Tibial nerve (tissue), 4 donors: ENCODE measurements at regions not wholly inside any gene's neighbourhood (a gene's known extent, or its start where the extent isn't known, plus 50 kb on each side); places are given as distances from the start of the nearest gene placed in this dataset.
"Not testable (repeated sequence)": the region's sequence is repeated elsewhere in the genome, so short reads cannot be mapped to it uniquely, and the experiment has no call there.

Experiments
- DNase-seq, 2 donors: peaks; one replicate each; pipeline ENCODE4 v3.0.0-alpha.2; 2019; ENCODE audit warnings: low spot score in 2 of 2
- H3K27ac ChIP-seq, 4 donors: fragments of 200-600 bp; sonication (generic) in 3 of 4; one replicate each; pipeline ENCODE4 v1.5.1; 2017 to 2019; ENCODE audit warnings: mild to moderate bottlenecking in 1 of 4
- H3K27me3 ChIP-seq, 2 donors: fragments of 200-600 bp; sonication (generic) in 1 of 2; one replicate each; pipeline versions ENCODE4 v1.5.1 to v1.6.0; 2017 to 2019
- H3K36me3 ChIP-seq, 3 donors: fragments of 200-600 bp; sonication (generic); one replicate each; pipeline ENCODE4 v1.5.1; 2018 to 2019
- H3K4me1 ChIP-seq, 4 donors: fragments of 200-600 bp; sonication (generic) in 3 of 4; one replicate each; pipeline ENCODE4 v1.5.1; 2017 to 2019
- H3K4me3 ChIP-seq, 4 donors: fragments of 200-600 bp; sonication (generic) in 3 of 4; one replicate each; pipeline ENCODE4 v1.5.1; 2017 to 2019; ENCODE audit warnings: mild to moderate bottlenecking in 1 of 4, moderate library complexity in 1 of 4
- H3K9me3 ChIP-seq, 4 donors: fragments of 200-600 bp; sonication (generic) in 3 of 4; one replicate each; pipeline ENCODE4 v1.5.1; 2017 to 2019
- EP300 ChIP-seq, 2 donors: sonication (generic); formaldehyde crosslinking; IDR thresholded peaks; one replicate each; pipeline ENCODE4 v1.6.1; 2017; ENCODE audit warnings: antibody characterized with exemption in 2 of 2, mild to moderate bottlenecking in 1 of 2
- POLR2A ChIP-seq, 2 donors: fragments of 450-650 bp; IDR thresholded peaks; one replicate each; pipeline ENCODE4 v1.6.1; 2017; ENCODE audit warnings: antibody characterized with exemption in 2 of 2, mild to moderate bottlenecking in 2 of 2, moderate library complexity in 2 of 2
- WGBS, 2 donors: methylation state at CpG; one replicate each; pipeline ENCODE4 v1.1.5; 2018; 5-methylcytosine and 5-hydroxymethylcytosine counted together
- TF ChIP-seq, protein P1 (sequence below), 5 experiments: fragments of 200-600 bp in 3 of 5; fragments of 450-650 bp in 2 of 5; sonication (generic) in 3 of 5; IDR thresholded peaks; one replicate each; pipeline ENCODE4 v1.5.1; 2016 to 2019; ENCODE audit warnings: antibody characterized with exemption in 5 of 5, mild to moderate bottlenecking in 3 of 5, moderate library complexity in 2 of 5

DNA sequence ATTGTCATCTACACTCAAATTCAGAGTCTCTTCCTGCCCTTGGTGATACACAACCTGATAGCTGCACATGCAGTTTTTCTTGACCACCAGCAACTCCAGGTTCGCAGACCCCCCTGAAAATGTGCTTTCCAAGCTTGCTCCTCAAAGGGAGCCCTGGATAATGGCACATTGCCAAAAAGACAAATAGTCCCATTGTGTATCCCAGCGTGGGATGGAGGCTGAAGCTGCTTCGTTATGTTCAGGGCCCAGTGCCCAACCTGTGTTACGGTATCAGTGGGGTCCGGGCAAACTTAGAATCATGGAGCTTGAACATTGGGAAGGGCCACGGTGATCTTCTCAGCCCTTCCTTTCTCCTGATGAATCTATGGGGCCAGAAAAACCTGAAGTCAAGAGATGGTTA is 173.0 kb downstream of the TEX29 start:
- Histone ChIP-seq H3K27ac (no peak overlapping the region), H3K27me3 (no peaks in the 10 kb centered on the region), H3K4me1 (no peaks in the 10 kb centered on the region), H3K9me3 (peaks cover 0 to 20% (median 0%) of the 10 kb centered on the region in 4 donors), H3K4me3 (no peak overlapping the region), H3K36me3 (no peaks in the 10 kb centered on the region)
- no peak for DNase-seq
- WGBS, 2 donors: 60 to 68% methylated on average over 6 of the region's 6 CpGs
- TF ChIP-seq, protein P1, sequence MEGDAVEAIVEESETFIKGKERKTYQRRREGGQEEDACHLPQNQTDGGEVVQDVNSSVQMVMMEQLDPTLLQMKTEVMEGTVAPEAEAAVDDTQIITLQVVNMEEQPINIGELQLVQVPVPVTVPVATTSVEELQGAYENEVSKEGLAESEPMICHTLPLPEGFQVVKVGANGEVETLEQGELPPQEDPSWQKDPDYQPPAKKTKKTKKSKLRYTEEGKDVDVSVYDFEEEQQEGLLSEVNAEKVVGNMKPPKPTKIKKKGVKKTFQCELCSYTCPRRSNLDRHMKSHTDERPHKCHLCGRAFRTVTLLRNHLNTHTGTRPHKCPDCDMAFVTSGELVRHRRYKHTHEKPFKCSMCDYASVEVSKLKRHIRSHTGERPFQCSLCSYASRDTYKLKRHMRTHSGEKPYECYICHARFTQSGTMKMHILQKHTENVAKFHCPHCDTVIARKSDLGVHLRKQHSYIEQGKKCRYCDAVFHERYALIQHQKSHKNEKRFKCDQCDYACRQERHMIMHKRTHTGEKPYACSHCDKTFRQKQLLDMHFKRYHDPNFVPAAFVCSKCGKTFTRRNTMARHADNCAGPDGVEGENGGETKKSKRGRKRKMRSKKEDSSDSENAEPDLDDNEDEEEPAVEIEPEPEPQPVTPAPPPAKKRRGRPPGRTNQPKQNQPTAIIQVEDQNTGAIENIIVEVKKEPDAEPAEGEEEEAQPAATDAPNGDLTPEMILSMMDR (IDR thresholded peaks at IDR 0.05): no peak
- TF ChIP-seq POLR2A (IDR thresholded peaks at IDR 0.05) (no peak), EP300 (IDR thresholded peaks at IDR 0.05) (no peak)

DNA sequence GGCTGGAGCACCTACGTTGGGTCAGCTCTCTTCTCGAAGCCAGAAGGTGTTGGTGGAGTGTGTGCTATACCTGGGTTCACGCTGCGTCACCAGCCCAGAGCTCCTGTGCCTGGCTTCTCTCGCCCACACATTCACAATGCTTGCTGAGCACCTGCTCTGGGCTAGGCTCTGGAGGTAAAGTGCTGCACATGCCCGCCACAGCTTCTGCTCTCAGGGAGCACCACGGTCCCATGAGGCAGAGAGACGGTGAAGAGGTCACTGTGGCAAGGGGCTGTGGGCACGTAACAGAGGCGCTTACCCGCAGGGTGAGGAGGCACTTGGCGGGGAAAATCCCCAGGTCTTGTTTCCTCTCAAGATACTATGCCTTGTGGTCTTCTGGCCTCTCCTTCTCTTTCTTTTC is 174.2 kb downstream of the TEX29 start:
- no peak for DNase-seq
- no peaks in the 10 kb centered on the region for H3K36me3 ChIP-seq
- no peak overlapping the region for H3K27ac ChIP-seq
- H3K27me3 ChIP-seq: no peaks in the 10 kb centered on the region
- H3K4me1 ChIP-seq: no peaks in the 10 kb centered on the region
- no peak for TF ChIP-seq POLR2A (IDR thresholded peaks at IDR 0.05)
- TF ChIP-seq EP300 (IDR thresholded peaks at IDR 0.05): no peak
- TF ChIP-seq, protein P1 (IDR thresholded peaks at IDR 0.05): no peak
- WGBS, 2 donors: 86 to 88% methylated on average over 12 of the region's 12 CpGs
- H3K9me3 ChIP-seq: peaks cover 0 to 16% (median 0%) of the 10 kb centered on the region in 4 donors
- H3K4me3 ChIP-seq: no peak overlapping the region

DNA sequence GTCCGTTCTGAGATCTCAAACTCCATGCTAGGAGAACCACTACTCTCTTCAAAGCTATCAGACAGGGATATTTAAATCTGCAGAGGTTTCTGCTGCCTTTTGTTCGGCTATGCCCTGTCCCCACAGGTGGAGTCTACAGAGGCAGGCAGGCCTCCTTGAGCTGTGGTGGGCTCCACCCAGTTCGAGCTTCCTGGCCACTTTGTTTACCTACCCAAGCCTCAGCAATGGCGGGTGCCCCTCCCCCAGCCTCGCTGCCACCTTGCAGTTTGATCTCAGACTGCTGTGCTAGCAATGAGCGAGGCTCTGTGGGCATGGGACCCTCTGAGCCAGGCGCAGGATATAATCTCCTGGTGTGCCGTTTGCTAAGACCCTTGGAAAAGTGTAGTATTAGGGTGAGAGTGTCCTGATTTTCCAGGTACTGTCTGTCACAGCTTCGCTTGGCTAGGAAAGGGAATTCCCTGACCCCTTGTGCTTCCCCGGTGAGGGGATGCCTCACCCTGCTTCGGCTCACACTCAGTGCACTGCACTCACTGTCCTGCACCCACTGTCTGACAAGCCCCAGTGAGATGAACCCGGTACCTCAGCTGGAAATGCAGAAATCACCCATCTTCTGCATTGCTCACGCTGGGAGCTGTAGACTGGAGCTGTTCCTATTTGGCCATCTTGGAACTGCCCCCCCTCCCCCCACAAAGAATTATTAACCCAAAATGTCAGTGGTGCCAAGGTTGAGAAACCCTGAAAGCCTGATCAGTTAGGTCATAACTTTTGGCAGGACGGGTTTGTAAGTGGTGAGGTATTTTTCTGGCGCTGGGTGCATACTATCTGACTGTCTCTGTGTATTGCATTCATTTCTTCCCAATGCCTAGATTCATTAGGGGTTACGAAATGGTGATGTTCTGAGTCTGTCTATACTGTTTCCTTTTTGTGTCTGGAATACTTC is 181.4 kb downstream of the TEX29 start:
- not testable (repeated sequence) for H3K4me3 ChIP-seq

DNA sequence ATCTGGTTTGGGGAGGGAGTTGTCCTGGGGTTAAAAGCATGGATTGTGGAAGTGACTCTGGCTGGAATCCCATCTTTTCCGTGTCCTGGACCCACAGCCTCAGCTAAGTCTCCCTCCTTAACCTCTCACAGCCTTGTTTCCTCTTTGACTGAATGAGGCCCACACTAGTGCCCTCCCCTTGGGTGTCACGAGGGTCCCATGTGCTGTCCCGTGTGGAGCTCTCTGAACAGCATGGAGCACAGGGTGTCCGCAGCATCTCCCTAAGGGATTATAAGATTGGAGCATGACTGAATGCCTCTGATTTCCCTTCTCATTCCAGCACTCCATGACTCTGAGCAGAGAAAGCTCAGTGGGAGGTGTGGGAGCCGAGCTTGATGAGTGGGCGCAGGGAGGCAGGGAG is 182.5 kb downstream of the TEX29 start:
- no peak overlapping the region for H3K4me3 ChIP-seq
- H3K27ac ChIP-seq: no peak overlapping the region
- WGBS, 2 donors: 72 to 75% methylated on average over 6 of the region's 6 CpGs
- TF ChIP-seq POLR2A (IDR thresholded peaks at IDR 0.05): no peak
- no peak for TF ChIP-seq EP300 (IDR thresholded peaks at IDR 0.05)
- TF ChIP-seq, protein P1 (IDR thresholded peaks at IDR 0.05): no peak
- no peaks in the 10 kb centered on the region for H3K36me3 ChIP-seq
- H3K9me3 ChIP-seq: peaks cover 0 to 17% (median 0%) of the 10 kb centered on the region in 4 donors
- DNase-seq: no peak
- H3K4me1 ChIP-seq: no peaks in the 10 kb centered on the region
- peaks cover 0 to 17% of the 10 kb centered on the region in 2 donors for H3K27me3 ChIP-seq

More for the DNA sequence above, 181.4 kb downstream of the TEX29 start:
- not testable (repeated sequence) for DNase-seq, H3K4me1 ChIP-seq, H3K27ac ChIP-seq, H3K36me3 ChIP-seq
- Histone ChIP-seq H3K9me3 (peaks cover 0 to 17% (median 0%) of the 10 kb centered on the region in 4 donors), H3K27me3 (peaks cover 0 to 17% of the 10 kb centered on the region in 2 donors)
- 92 to 93% methylated on average over 16 of the region's 16 CpGs for WGBS, 2 donors

DNA sequence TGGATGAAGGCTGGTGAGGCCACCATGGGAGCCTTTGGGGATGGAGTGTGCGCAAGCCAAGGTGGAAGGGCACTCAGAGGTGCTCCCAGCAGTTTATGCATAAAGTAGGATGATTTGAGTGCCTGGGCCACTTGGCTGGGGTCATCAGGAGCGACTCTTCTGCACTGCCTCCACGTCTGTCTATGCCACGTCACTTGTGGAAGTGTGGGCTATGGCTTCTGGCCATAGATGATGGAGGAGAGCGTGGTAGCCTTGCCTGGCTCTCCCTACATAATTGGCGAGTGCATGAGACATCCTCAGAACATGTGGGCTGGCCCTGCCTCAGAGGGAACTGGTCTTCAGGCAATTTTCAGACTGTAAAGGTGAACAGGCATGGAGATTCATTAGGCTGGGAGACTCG is 182.9 kb downstream of the TEX29 start:
- Histone ChIP-seq H3K4me3 (no peak overlapping the region), H3K27me3 (peaks cover 0 to 17% of the 10 kb centered on the region in 2 donors), H3K36me3 (no peaks in the 10 kb centered on the region), H3K4me1 (no peaks in the 10 kb centered on the region), H3K27ac (no peak overlapping the region), H3K9me3 (peaks cover 0 to 17% (median 0%) of the 10 kb centered on the region in 4 donors)
- no peak for DNase-seq
- 81 to 82% methylated on average over 7 of the region's 7 CpGs for WGBS, 2 donors
- TF ChIP-seq POLR2A (IDR thresholded peaks at IDR 0.05): no peak
- TF ChIP-seq, protein P1 (IDR thresholded peaks at IDR 0.05): no peak
- no peak for TF ChIP-seq EP300 (IDR thresholded peaks at IDR 0.05)
